ENCODE measurements at regions not wholly inside any gene's neighbourhood (a gene's known extent, or its start where the extent isn't known, plus 50 kb on each side); places are given as distances from the start of the nearest gene placed in this dataset.

GRCh38 chr10:2150288-2150687 is 413.0 kb upstream of the ADARB2 start:
- H3K27ac ChIP-seq (ENCODE audit: extremely low read depth, low read depth, low read length) = no peak overlapping the region
- no peaks in the 10 kb centered on the region for H3K36me3 ChIP-seq (ENCODE audit: control insufficient read depth in 2 of 2, insufficient read depth in 1 of 2, low read length in 2 of 2)
- no peaks in the 10 kb centered on the region for H3K4me1 ChIP-seq (ENCODE audit: control insufficient read depth, insufficient read depth, low read length)
- CTCF ChIA-PET = no interaction called here
- no peaks in the 10 kb centered on the region for H3K9me3 ChIP-seq (ENCODE audit: control insufficient read depth, insufficient read depth, low read depth, low read length)
- TF ChIP-seq, protein P1, sequence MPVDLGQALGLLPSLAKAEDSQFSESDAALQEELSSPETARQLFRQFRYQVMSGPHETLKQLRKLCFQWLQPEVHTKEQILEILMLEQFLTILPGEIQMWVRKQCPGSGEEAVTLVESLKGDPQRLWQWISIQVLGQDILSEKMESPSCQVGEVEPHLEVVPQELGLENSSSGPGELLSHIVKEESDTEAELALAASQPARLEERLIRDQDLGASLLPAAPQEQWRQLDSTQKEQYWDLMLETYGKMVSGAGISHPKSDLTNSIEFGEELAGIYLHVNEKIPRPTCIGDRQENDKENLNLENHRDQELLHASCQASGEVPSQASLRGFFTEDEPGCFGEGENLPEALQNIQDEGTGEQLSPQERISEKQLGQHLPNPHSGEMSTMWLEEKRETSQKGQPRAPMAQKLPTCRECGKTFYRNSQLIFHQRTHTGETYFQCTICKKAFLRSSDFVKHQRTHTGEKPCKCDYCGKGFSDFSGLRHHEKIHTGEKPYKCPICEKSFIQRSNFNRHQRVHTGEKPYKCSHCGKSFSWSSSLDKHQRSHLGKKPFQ (tag by site-specific recombination; IDR thresholded peaks at IDR 0.05) = no peak
- no peak for TF ChIP-seq EGR2 (tag by site-specific recombination; IDR thresholded peaks at IDR 0.05; ENCODE audit: low read depth)
- TF ChIP-seq, protein P2, sequence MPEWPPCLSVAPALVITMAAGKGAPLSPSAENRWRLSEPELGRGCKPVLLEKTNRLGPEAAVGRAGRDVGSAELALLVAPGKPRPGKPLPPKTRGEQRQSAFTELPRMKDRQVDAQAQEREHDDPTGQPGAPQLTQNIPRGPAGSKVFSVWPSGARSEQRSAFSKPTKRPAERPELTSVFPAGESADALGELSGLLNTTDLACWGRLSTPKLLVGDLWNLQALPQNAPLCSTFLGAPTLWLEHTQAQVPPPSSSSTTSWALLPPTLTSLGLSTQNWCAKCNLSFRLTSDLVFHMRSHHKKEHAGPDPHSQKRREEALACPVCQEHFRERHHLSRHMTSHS (tag by site-specific recombination; IDR thresholded peaks at IDR 0.05) = no peak
- TF ChIP-seq ZNF23 (tag by site-specific recombination; IDR thresholded peaks at IDR 0.05; ENCODE audit: borderline replicate concordance) = no peak
- TF ChIP-seq ZNF48 (tag by site-specific recombination; IDR thresholded peaks at IDR 0.05) = no peak
- no peak for TF ChIP-seq TRIM28 (IDR thresholded peaks at IDR 0.05; ENCODE audit: borderline replicate concordance, low read length)
- no peak for TF ChIP-seq ZNF629 (tag by site-specific recombination; IDR thresholded peaks at IDR 0.05)
- TF ChIP-seq ZNF214 (tag by site-specific recombination; IDR thresholded peaks at IDR 0.05; ENCODE audit: borderline replicate concordance) = no peak
- TF ChIP-seq, protein P3, sequence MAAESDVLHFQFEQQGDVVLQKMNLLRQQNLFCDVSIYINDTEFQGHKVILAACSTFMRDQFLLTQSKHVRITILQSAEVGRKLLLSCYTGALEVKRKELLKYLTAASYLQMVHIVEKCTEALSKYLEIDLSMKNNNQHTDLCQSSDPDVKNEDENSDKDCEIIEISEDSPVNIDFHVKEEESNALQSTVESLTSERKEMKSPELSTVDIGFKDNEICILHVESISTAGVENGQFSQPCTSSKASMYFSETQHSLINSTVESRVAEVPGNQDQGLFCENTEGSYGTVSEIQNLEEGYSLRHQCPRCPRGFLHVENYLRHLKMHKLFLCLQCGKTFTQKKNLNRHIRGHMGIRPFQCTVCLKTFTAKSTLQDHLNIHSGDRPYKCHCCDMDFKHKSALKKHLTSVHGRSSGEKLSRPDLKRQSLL (tag by site-specific recombination; IDR thresholded peaks at IDR 0.05) = no peak
- no peak for TF ChIP-seq ZNF560 (tag by site-specific recombination; IDR thresholded peaks at IDR 0.05; ENCODE audit: borderline replicate concordance)
- no peak for TF ChIP-seq BCL11B (tag by site-specific recombination; IDR thresholded peaks at IDR 0.05; ENCODE audit: low read depth)
- H3K4me3 ChIP-seq (ENCODE audit: low read depth, low read length) = no peak overlapping the region
- POLR2A ChIA-PET = no interaction called here

GRCh38 chr10:2145926-2146478 is 408.7 kb upstream of the ADARB2 start:
- ChIA-PET POLR2A (no interaction called here), CTCF (no interaction called here)
- H3K9me3 ChIP-seq (ENCODE audit: control insufficient read depth, insufficient read depth, low read depth, low read length) = no peaks in the 10 kb centered on the region
- H3K4me1 ChIP-seq (ENCODE audit: control insufficient read depth, insufficient read depth, low read length) = no peaks in the 10 kb centered on the region
- no peak overlapping the region for H3K4me3 ChIP-seq (ENCODE audit: low read depth, low read length)
- H3K36me3 ChIP-seq (ENCODE audit: control insufficient read depth in 2 of 2, insufficient read depth in 1 of 2, low read length in 2 of 2) = no peaks in the 10 kb centered on the region
- no peak for TF ChIP-seq PATZ1 (tag by site-specific recombination; IDR thresholded peaks at IDR 0.05)
- no peak for TF ChIP-seq KLF1 (tag by site-specific recombination; IDR thresholded peaks at IDR 0.05)
- TF ChIP-seq ZNF658 (tag by site-specific recombination; IDR thresholded peaks at IDR 0.05) = no peak
- no peak for TF ChIP-seq ZNF473 (tag by site-specific recombination; IDR thresholded peaks at IDR 0.05)
- no peak for TF ChIP-seq ZNF48 (tag by site-specific recombination; IDR thresholded peaks at IDR 0.05)
- no peak for TF ChIP-seq ZNF23 (tag by site-specific recombination; IDR thresholded peaks at IDR 0.05; ENCODE audit: borderline replicate concordance)
- no peak for TF ChIP-seq ZFP3 (tag by site-specific recombination; IDR thresholded peaks at IDR 0.05; ENCODE audit: low read depth)
- no peak for TF ChIP-seq ZNF704 (tag by site-specific recombination; IDR thresholded peaks at IDR 0.05)
- no peak for TF ChIP-seq ZNF560 (tag by site-specific recombination; IDR thresholded peaks at IDR 0.05; ENCODE audit: borderline replicate concordance)
- TF ChIP-seq ZNF426 (tag by site-specific recombination; IDR thresholded peaks at IDR 0.05) = no peak
- TF ChIP-seq ZNF155 (tag by site-specific recombination; IDR thresholded peaks at IDR 0.05) = no peak
- TF ChIP-seq, protein P4, sequence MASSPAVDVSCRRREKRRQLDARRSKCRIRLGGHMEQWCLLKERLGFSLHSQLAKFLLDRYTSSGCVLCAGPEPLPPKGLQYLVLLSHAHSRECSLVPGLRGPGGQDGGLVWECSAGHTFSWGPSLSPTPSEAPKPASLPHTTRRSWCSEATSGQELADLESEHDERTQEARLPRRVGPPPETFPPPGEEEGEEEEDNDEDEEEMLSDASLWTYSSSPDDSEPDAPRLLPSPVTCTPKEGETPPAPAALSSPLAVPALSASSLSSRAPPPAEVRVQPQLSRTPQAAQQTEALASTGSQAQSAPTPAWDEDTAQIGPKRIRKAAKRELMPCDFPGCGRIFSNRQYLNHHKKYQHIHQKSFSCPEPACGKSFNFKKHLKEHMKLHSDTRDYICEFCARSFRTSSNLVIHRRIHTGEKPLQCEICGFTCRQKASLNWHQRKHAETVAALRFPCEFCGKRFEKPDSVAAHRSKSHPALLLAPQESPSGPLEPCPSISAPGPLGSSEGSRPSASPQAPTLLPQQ (tag by site-specific recombination; IDR thresholded peaks at IDR 0.05) = no peak
- H3K27ac ChIP-seq (ENCODE audit: extremely low read depth, low read depth, low read length) = no peak overlapping the region
